ENCODE measurements at regions not wholly inside any gene's neighbourhood (a gene's known extent, or its start where the extent isn't known, plus 50 kb on each side); places are given as distances from the start of the nearest gene placed in this dataset.
"Not testable (repeated sequence)": the region's sequence is repeated elsewhere in the genome, so short reads cannot be mapped to it uniquely, and the experiment has no call there.

GRCh38 chr2:56021579-56021978 is 98.0 kb upstream of the EFEMP1 start:
- DNase-seq: no peak

DNA sequence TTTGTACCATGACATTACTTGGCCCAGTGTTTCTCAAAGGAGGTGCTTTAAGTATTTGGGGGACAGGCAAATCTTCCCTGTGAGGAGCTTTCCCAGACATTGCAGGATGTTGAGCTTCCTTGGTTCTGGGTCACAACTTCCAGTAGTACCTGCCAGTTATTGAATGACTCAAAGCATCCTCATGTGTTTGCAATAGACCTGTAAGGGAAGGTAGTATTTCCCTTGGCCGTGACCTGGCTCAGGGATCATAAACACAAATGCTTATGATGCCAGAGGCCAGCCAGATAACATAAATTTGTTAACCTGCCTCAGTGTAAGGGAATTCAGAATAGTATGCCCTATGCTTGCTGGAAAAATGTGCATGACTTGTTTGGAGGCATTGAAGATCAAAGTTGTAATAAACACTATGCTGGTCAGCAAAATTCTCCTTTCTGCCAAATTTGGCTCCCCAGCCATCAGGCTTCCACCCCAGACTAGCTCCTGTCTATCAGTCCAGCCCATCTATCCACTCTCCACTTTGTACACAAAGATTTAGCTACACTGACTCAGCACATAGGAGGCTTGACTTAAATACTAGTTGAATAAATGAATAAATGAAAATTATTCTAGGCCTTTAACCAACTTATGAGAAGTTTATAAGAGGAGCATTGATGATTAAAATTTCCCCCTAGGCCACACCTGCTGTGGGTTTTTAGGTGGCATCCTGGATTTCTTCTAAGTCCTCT is 102.0 kb upstream of the EFEMP1 start:
- DNase-seq: no peak

DNA sequence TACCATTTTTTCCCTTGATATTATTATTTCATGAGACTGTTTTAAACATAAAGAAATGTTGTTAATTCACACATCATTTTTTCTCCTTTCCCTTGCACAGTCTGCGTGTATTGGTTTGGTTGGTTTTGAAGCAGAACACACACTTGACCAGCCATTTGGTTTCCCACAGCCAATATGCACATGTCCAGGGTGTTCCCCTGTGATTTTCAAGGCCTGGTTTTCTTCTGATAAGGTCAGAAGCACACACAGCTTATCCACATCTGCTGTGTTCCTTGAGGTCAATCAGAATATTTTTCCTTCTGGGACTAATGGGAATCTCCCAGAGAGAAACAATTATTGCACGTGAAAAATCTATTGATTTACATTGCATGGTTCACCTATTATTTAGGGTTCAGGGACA is 103.2 kb upstream of the EFEMP1 start:
- no peak for DNase-seq

- no peak for DNase-seq
Observed at GRCh38 chr2:56030062-56030461, 106.5 kb upstream of the EFEMP1 start.

DNA sequence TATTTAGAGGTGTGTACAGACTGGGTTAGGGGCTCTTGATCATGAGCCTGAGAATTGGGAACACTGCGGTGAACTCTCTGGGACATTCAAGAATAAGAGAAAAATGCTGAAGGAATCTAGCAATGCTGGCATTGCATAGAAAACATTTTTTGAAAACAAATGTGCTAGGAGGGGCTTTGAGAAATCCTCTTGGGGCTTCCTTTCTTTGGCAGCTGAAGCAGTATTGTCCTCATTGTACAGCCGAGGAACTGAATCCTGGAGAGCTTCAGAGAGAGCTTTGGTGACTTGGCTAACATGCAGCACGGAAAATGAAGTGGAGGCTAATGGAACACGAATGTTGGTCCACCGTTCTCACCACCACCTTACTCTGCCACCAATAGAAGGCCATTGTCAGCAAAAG is 107.3 kb upstream of the EFEMP1 start:
- no peak for DNase-seq

DNA sequence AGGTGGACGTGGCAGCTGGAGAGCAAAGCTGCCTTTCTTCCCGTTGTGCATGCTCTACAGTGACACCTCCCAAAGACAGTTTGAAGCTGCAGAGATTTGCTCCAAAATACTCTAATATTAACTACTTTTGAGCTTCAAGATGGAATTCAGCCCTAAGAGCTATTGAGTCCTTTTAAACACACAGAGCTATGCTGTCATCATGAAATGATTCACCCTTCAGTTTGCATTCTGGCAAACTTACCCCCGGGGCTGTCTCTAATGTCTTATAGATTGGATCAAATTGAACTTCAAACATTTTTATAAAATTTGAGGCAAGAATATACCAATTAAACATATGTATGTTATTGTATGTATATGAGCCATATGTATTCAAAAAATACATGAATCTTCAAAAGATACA is 110.7 kb upstream of the EFEMP1 start:
- no peak for DNase-seq

GRCh38 chr2:56040189-56040588 is 116.6 kb upstream of the EFEMP1 start:
- no peak for DNase-seq

DNA sequence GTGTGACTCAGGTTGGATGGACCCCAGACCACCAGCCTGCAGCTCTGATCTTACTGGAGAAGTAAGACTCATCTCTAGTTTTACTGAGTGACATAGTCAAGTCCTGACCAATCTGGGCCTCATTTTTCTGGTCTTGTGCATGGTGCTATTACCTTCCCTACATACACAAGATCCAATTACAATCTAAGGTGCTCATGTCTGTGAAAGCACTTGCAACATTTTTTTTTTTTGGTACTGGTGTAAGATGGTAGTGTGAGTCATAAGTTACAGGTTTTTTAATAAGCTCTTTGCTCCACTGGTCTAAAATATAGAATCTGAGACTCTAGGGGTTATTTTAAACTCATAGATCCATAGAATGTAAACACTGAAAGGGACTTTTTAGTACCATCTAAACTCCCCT is 117.3 kb upstream of the EFEMP1 start:
- no peak for DNase-seq

- no peak for DNase-seq
Observed at GRCh38 chr2:56047136-56047535, 123.6 kb upstream of the EFEMP1 start.

- DNase-seq: no peak
Observed at GRCh38 chr2:56049233-56049845, 125.8 kb upstream of the EFEMP1 start.

DNA sequence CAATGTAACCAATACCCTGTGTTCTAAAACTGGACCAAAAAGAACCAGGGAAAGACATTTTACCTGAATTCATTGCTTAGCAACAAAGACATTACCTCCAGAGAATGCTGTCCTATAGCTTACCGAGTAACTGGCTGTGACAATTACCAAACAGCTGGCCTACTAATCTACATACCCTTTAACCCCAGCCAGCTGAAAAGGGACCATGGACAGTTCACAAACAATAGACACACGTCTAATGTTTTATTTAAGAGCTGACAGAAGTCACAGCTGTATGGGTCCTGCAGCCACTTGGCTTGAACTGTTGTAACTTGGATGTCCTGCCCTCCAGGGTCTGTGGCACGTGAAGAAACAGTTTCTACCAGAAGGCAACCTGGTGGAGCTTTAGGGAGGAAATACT is 130.1 kb upstream of the EFEMP1 start:
- DNase-seq: no peak

- DNase-seq: no peak
Observed at GRCh38 chr2:56055405-56055804, 128.4 kb upstream of the CCDC85A start.

GRCh38 chr2:56061327-56061726 is 122.5 kb upstream of the CCDC85A start:
- DNase-seq: not testable (repeated sequence)

GRCh38 chr2:56068746-56069145 is 115.0 kb upstream of the CCDC85A start:
- no peak for DNase-seq

DNA sequence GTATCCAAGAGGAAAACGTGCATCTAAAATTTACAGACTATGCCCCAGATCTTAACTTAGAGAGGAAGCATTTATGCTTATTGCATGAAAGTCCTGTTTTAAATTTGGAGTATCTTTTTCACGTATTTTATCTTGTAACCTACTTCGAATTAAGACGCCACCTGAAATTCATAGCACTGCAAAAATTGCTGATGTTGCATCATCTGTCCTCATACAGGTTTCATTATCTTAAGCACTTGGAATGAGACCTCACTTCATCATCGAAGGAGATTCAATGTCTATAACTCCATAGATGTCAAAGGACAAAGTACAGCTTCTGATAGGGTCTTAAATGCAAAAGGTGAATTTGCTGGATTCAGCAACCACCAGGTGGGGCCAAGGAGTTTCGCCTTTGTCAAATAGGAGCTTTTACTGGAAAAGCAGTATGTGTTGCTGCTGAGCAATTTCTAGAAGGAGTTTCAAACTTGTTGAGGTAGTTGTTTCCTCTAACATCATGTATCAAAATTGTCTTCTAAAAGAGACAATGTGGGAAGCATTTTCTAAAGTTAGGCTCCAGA is 106.4 kb upstream of the CCDC85A start:
- DNase-seq: no peak

DNA sequence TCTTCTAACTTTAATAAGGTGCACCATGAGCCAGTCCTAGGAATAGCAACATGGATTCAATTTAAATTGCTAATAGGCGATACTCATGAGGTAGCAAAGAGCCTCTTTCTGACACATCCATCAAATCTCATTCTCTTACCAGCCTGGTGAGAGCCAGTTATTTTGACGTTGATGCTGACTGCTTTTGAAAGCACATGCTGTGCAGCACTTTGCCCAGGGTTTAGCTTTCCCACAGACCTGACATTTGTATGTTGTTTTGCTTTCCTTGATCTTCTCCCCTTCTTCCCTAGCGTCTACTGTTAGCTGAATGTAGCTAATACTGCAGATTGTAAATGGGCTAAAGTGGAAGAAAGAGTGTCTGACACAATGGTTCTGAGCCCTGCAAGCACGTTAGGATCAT is 101.1 kb upstream of the CCDC85A start:
- DNase-seq: no peak

GRCh38 chr2:56084111-56084901 is 99.5 kb upstream of the CCDC85A start:
- no peak for DNase-seq

DNA sequence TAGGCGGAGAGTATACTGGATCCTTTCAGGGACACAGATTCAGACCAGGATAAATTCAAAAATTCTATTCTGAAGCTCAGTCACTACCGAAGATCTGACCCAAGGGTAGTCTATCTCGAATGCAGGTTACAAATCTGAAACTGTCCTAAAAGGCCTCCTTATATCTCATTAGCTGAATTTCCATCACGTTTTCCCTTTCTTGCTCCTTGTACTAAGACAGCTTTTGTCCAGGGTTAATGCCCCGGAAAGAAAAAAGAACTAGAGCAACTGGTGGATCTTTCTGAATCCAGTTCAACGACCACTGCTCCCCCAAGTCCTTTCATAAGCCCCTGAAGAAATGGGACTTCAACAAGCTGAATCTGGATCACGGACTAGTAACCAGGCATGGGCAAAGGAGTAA is 97.5 kb upstream of the CCDC85A start:
- DNase-seq: no peak

GRCh38 chr2:56088411-56088810 is 95.4 kb upstream of the CCDC85A start:
- DNase-seq: no peak

- DNase-seq: no peak
Observed at GRCh38 chr2:56089931-56090330, 93.9 kb upstream of the CCDC85A start.

DNA sequence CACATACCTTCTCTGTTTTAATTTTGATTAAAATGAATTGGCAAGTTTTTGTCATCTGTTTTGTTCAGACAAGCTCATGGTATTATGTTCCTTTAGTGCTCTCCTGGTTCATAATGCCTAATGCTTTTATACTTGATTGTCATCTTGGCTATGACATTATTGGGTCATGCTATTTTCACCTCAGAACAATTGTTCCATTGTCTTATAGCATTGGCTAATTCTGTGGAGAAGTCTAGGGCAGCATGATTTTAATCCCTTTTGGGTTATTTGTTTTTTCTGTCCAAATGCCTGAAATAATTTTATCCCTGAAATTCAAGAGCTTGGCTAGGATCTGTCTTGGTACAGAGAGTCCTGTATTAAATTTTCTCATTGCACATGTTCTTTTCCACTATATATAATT is 83.8 kb upstream of the CCDC85A start:
- no peak for DNase-seq

GRCh38 chr2:56100791-56101312 is 82.9 kb upstream of the CCDC85A start:
- no peak for DNase-seq

DNA sequence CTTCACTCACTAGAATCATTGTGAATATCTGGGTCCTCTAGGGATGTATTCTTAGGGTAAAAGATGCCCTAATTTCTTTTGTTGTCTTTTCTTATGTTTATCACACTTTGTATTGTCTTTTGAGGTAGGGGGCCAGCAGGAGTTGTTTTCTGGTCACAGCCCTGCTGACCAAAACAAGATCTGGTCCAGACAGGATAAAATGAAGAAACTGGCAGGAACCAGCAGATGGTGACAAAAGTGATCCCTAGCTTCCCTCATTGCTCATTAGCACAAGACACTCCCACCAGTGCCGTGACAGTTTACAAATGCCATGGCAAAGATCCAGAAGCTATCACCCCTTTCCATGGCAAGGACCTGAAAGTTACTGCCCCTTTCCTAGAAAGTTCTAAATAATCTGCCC is 81.7 kb upstream of the CCDC85A start:
- no peak for DNase-seq

DNA sequence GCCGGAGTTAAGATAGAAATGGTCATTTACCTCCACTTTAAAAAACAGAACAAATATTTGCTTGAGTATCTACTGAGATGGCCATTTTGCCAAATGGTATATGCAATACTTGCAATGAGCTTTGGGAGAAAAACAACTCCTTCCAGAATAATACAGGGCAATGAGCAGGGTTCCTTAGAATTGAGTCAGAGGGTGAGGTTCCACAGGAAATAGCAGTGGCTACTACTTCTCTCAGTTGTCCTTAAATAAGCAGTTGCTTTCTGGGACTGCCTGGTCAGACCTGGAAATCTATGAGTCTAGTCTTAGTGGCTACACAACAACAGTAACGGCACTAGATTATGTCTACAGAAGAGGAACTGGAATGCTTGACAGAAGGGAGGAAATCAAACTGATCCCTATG is 80.9 kb upstream of the CCDC85A start:
- DNase-seq: no peak

Measured in NCI-H1417 treated with DMSO at 0.1 percent for 48 hours (cell line).